ENCODE measurements at regions not wholly inside any gene's neighbourhood (a gene's known extent, or its start where the extent isn't known, plus 50 kb on each side); places are given as distances from the start of the nearest gene placed in this dataset.

- DNase-seq (ENCODE audit: low read depth) = no peak
Observed at GRCh38 chr6:164020142-164020541, 605.6 kb downstream of the QKI start.

GRCh38 chr6:164018133-164018532, 603.6 kb downstream of the QKI start:
- DNase-seq (ENCODE audit: low read depth) = no peak

GRCh38 chr6:164016056-164016455, 601.5 kb downstream of the QKI start:
- no peak for DNase-seq (ENCODE audit: low read depth)

GRCh38 chr6:164015088-164015484, 600.6 kb downstream of the QKI start:
- DNase-seq (ENCODE audit: low read depth) = no peak

GRCh38 chr6:164014346-164015087, 600.0 kb downstream of the QKI start:
- no peak for DNase-seq (ENCODE audit: low read depth)

GRCh38 chr6:164013480-164014208, 599.1 kb downstream of the QKI start:
- no peak for DNase-seq (ENCODE audit: low read depth)

GRCh38 chr6:164011321-164011720, 596.8 kb downstream of the QKI start:
- no peak for DNase-seq (ENCODE audit: low read depth)

- no peak for DNase-seq (ENCODE audit: low read depth)
Observed at GRCh38 chr6:164010441-164011103, 596.1 kb downstream of the QKI start.

GRCh38 chr6:164008902-164009301, 594.4 kb downstream of the QKI start:
- no peak for DNase-seq (ENCODE audit: low read depth)

- DNase-seq (ENCODE audit: low read depth) = no peak
Observed at GRCh38 chr6:164007881-164008280, 593.4 kb downstream of the QKI start.

GRCh38 chr6:164006459-164006858, 591.9 kb downstream of the QKI start:
- DNase-seq (ENCODE audit: low read depth) = no peak

- DNase-seq (ENCODE audit: low read depth) = no peak
Observed at GRCh38 chr6:164005004-164005711, 590.6 kb downstream of the QKI start.

- DNase-seq (ENCODE audit: low read depth) = no peak
Observed at GRCh38 chr6:164000276-164000675, 585.8 kb downstream of the QKI start.

GRCh38 chr6:163999475-164000125, 585.1 kb downstream of the QKI start:
- DNase-seq (ENCODE audit: low read depth) = no peak

GRCh38 chr6:163998496-163998895, 584.0 kb downstream of the QKI start:
- no peak for DNase-seq (ENCODE audit: low read depth)

- DNase-seq (ENCODE audit: low read depth) = no peak
Observed at GRCh38 chr6:163996491-163996890, 582.0 kb downstream of the QKI start.

GRCh38 chr6:163994566-163994965, 580.0 kb downstream of the QKI start:
- no peak for DNase-seq (ENCODE audit: low read depth)

GRCh38 chr6:163992701-163993100, 578.2 kb downstream of the QKI start:
- no peak for DNase-seq (ENCODE audit: low read depth)

- DNase-seq (ENCODE audit: low read depth) = no peak
Observed at GRCh38 chr6:163992056-163992455, 577.5 kb downstream of the QKI start.

GRCh38 chr6:163991321-163991720, 576.8 kb downstream of the QKI start:
- no peak for DNase-seq (ENCODE audit: low read depth)

GRCh38 chr6:163986313-163986712, 571.8 kb downstream of the QKI start:
- no peak for DNase-seq (ENCODE audit: low read depth)

GRCh38 chr6:163985710-163986109, 571.2 kb downstream of the QKI start:
- no peak for DNase-seq (ENCODE audit: low read depth)
